Endothelial cell of umbilical vein (primary cell): ENCODE measurements at regions not wholly inside any gene's neighbourhood (a gene's known extent, or its start where the extent isn't known, plus 50 kb on each side); places are given as distances from the start of the nearest gene placed in this dataset.

Source experiments
- BruUV-seq: library from RNA; stranded (reverse); fragments of 400-500 nt; replicated peaks from 2 replicates; lab custom pipeline; 2021; lab: Mats Ljungman, UMichigan
- CTCF ChIA-PET: fragments of 300-600, 350-600 bp; sonication (Branson Sonifier 250); formaldehyde crosslinking; loops from one replicate; lab custom pipeline; 2021; ENCODE audit warnings: antibody characterized with exemption, inconsistent platforms; lab: Charles Lee
- POLR2A ChIA-PET: fragments of 300-600, 350-600 bp; sonication (Branson Sonifier 250); formaldehyde crosslinking; loops from one replicate; lab custom pipeline; 2021; ENCODE audit warnings: antibody characterized with exemption, inconsistent platforms; lab: Charles Lee
- DNase-seq: peaks from one replicate; pipeline ENCODE4 v3.0.0-alpha.2; 2011; ENCODE audit warnings: low read depth, low spot score
- FAIRE-seq: peaks from 2 replicates; lab custom pipeline; 2011; peaks lifted over from hg19 to GRCh38; lab: Jason Lieb, UNC
- H2AFZ ChIP-seq: 2 replicates; pipeline ENCODE4 v1.6.0; 2012; ENCODE audit warnings: low read depth, low read length, control low read depth, inconsistent platforms
- H3K27ac ChIP-seq: 2 replicates; pipeline ENCODE4 v1.5.1; 2011; ENCODE audit warnings: low read depth, mild to moderate bottlenecking, control low read depth, low read length, moderate library complexity; ENCODE audit not compliant: insufficient read depth
- H3K27me3 ChIP-seq, 2 experiments: 2 replicates each; pipeline versions ENCODE4 v1.6.0 to v1.6.1; 2011; ENCODE audit warnings: low read length in 2 of 2, mixed read lengths in 1 of 2; ENCODE audit not compliant: control insufficient read depth in 2 of 2, insufficient read depth in 2 of 2
- H3K36me3 ChIP-seq, 2 experiments: 2 replicates in 1 of 2; 3 replicates in 1 of 2; pipeline ENCODE4 v1.5.1; 2011; ENCODE audit warnings: low read length in 2 of 2, mild to moderate bottlenecking in 1 of 2, moderate library complexity in 1 of 2; ENCODE audit not compliant: control insufficient read depth in 2 of 2, insufficient read depth in 2 of 2; ENCODE audit errors: extremely low read depth in 1 of 2
- H3K4me1 ChIP-seq: 3 replicates; pipeline ENCODE4 v1.5.1; 2011; ENCODE audit warnings: mild to moderate bottlenecking, low read length; ENCODE audit not compliant: control insufficient read depth, insufficient read depth; ENCODE audit errors: extremely low read depth
- H3K4me2 ChIP-seq: 2 replicates; pipeline ENCODE4 v1.6.1; 2011; ENCODE audit warnings: low read length, control low read depth, mixed read lengths; ENCODE audit not compliant: insufficient read depth
- H3K4me3 ChIP-seq, 3 experiments: fragments of 200-600 bp in 1 of 3; sonication (generic), shearing (Covaris generic) in 1 of 3; replicated peaks in 1 of 3; 2 replicates each; pipeline ENCODE4 v1.5.1; 2011 to 2016; ENCODE audit warnings: control low read depth in 3 of 3, low read length in 3 of 3, mild to moderate bottlenecking in 2 of 3, inconsistent platforms in 1 of 3, low read depth in 1 of 3, moderate library complexity in 1 of 3; ENCODE audit not compliant: insufficient read depth in 1 of 3
- H3K79me2 ChIP-seq: 2 replicates; pipeline ENCODE4 v1.6.0; 2012; ENCODE audit warnings: low read length, inconsistent platforms; ENCODE audit not compliant: control insufficient read depth, insufficient read depth
- H3K9ac ChIP-seq: replicated peaks from 2 replicates; pipeline ENCODE3; 2011; ENCODE audit warnings: low read length, control low read depth; ENCODE audit not compliant: insufficient read depth; ENCODE audit errors: extremely low read depth
- H3K9me1 ChIP-seq: replicated peaks from 3 replicates; pipeline ENCODE4 v1.6.0; 2011; ENCODE audit warnings: mild to moderate bottlenecking, low read length; ENCODE audit not compliant: control insufficient read depth, insufficient read depth; ENCODE audit errors: extremely low read depth
- H3K9me3 ChIP-seq: replicated peaks from 2 replicates; pipeline ENCODE4 v1.5.1; 2012; ENCODE audit warnings: low read length, inconsistent platforms; ENCODE audit not compliant: control insufficient read depth, insufficient read depth
- H4K20me1 ChIP-seq: replicated peaks from 2 replicates; pipeline ENCODE3; 2011; ENCODE audit warnings: mild to moderate bottlenecking, low read length; ENCODE audit not compliant: control insufficient read depth, insufficient read depth; ENCODE audit errors: extremely low read depth
- CTCF ChIP-seq, 2 donors: IDR thresholded peaks; 1 replicate in 1 of 2; 2 replicates in 1 of 2; pipeline ENCODE4 v1.5.1; 2011; ENCODE audit warnings: low read length in 2 of 2, mild to moderate bottlenecking in 2 of 2, moderate library complexity in 2 of 2, control low read depth in 1 of 2, inconsistent platforms in 1 of 2, low read depth in 1 of 2; ENCODE audit not compliant: insufficient read depth in 1 of 2; ENCODE audit errors: extremely low read depth in 1 of 2
- EZH2 ChIP-seq: IDR thresholded peaks from 2 replicates; pipeline ENCODE4 v1.6.1; 2012; ENCODE audit warnings: borderline replicate concordance, low read depth, mild to moderate bottlenecking, moderate library complexity, low read length, inconsistent platforms; ENCODE audit not compliant: severe bottlenecking
- FOS ChIP-seq: IDR thresholded peaks from 2 replicates; pipeline ENCODE4 v1.6.1; 2011; ENCODE audit warnings: mild to moderate bottlenecking, low read length, moderate library complexity, borderline replicate concordance; ENCODE audit not compliant: insufficient read depth
- GATA2 ChIP-seq: IDR thresholded peaks from 2 replicates; pipeline ENCODE4 v1.7.0; 2011; ENCODE audit warnings: low read depth, mild to moderate bottlenecking, moderate library complexity, mixed read lengths, low read length; ENCODE audit not compliant: insufficient read length, insufficient read depth
- JUN ChIP-seq: IDR thresholded peaks from 2 replicates; pipeline ENCODE4 v1.6.1; 2011; ENCODE audit warnings: borderline replicate concordance, low read depth; ENCODE audit not compliant: insufficient read length, insufficient read depth
- MYC ChIP-seq: IDR thresholded peaks from one replicate; pipeline ENCODE4 v1.6.1; 2011; ENCODE audit warnings: mild to moderate bottlenecking, low read depth, low read length
- POLR2A ChIP-seq: IDR thresholded peaks from 2 replicates; pipeline ENCODE4 v1.6.1; 2012; ENCODE audit warnings: low read depth, mild to moderate bottlenecking, control low read depth, low read length
- POLR2AphosphoS5 ChIP-seq: IDR thresholded peaks from 2 replicates; pipeline ENCODE4 v1.6.1; 2012; ENCODE audit warnings: low read depth, mild to moderate bottlenecking, control low read depth, low read length, moderate library complexity; ENCODE audit not compliant: insufficient read depth
- dilution Hi-C: fragments of 300-500 bp; cut with MboI; formaldehyde crosslinking; loops from one replicate; pipeline ENCODE4 v1.15.0; 2019; ENCODE audit warnings: low sequenced_read_pairs; ENCODE audit not compliant: extremely low pct_ligation_motif_present
- intact Hi-C: fragments of 100-400 bp; cut with micrococcal nuclease; formaldehyde crosslinking; loops from one replicate; pipeline ENCODE4 v1.10.0; 2022
- TF ChIP-seq, protein P1 (sequence below): IDR thresholded peaks from 2 replicates; pipeline ENCODE4 v1.6.1; 2011; ENCODE audit not compliant: insufficient read depth, insufficient read length

- ChIA-PET POLR2A (no interaction called here), CTCF (no interaction called here)
- dilution Hi-C loops: no loop called here
- H3K9ac ChIP-seq: no peak overlapping the region
- no peaks in the 10 kb centered on the region for H3K9me3 ChIP-seq
- DNase-seq: no peak
- H3K27ac ChIP-seq: no peak overlapping the region
- FAIRE-seq: no peak
- intact Hi-C loops: no loop called here
- H3K27me3 ChIP-seq: no peaks in the 10 kb centered on the region
- no TSS peak for BruUV-seq
- no peaks in the 10 kb centered on the region for H3K36me3 ChIP-seq
- no peak for TF ChIP-seq CTCF (IDR thresholded peaks at IDR 0.05; ENCODE audit: extremely low read depth in 1 of 2, insufficient read depth in 1 of 2, low read depth in 1 of 2, low read length in 2 of 2)
- no peak for TF ChIP-seq GATA2
- TF ChIP-seq POLR2A: no peak
- no peak overlapping the region for H3K4me2 ChIP-seq
- no peaks in the 10 kb centered on the region for H3K9me1 ChIP-seq
- H3K4me1 ChIP-seq: no peaks in the 10 kb centered on the region
- no peaks in the 10 kb centered on the region for H3K79me2 ChIP-seq
- H4K20me1 ChIP-seq: no peaks in the 10 kb centered on the region
- H2AFZ ChIP-seq: no peak overlapping the region
- H3K4me3 ChIP-seq: no peak overlapping the region
These were observed 793.3 kb downstream of the TDRD15 start for GRCh38 chr2:21916934-21917522.

GRCh38 chr2:21920721-21921120 lies 797.0 kb downstream of the TDRD15 start:
- TF ChIP-seq MYC: no peak
- no peak for TF ChIP-seq GATA2
- TF ChIP-seq JUN: no peak
- no peak for TF ChIP-seq FOS
- TF ChIP-seq, protein P1, sequence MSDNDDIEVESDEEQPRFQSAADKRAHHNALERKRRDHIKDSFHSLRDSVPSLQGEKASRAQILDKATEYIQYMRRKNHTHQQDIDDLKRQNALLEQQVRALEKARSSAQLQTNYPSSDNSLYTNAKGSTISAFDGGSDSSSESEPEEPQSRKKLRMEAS: no peak
- no peak for TF ChIP-seq POLR2A
- TF ChIP-seq EZH2: no peak
- TF ChIP-seq CTCF (IDR thresholded peaks at IDR 0.05; ENCODE audit: extremely low read depth in 1 of 2, insufficient read depth in 1 of 2, low read depth in 1 of 2, low read length in 2 of 2): no peak
- no peak for TF ChIP-seq POLR2AphosphoS5
- BruUV-seq: no TSS peak
- no peak for FAIRE-seq
- H4K20me1 ChIP-seq: no peaks in the 10 kb centered on the region
- no peak overlapping the region for H3K9ac ChIP-seq
- DNase-seq: no peak
- H3K4me3 ChIP-seq: no peak overlapping the region
- dilution Hi-C loops (no loop called here), intact Hi-C loops (no loop called here)
- H3K9me3 ChIP-seq: peaks cover 2% of the 10 kb centered on the region
- H3K4me2 ChIP-seq: no peak overlapping the region
- no peaks in the 10 kb centered on the region for H3K27me3 ChIP-seq
- H2AFZ ChIP-seq: no peak overlapping the region
- no peak overlapping the region for H3K27ac ChIP-seq
- ChIA-PET POLR2A (no interaction called here), CTCF (no interaction called here)
- no peaks in the 10 kb centered on the region for H3K9me1 ChIP-seq
- no peaks in the 10 kb centered on the region for H3K36me3 ChIP-seq
- no peaks in the 10 kb centered on the region for H3K79me2 ChIP-seq
- H3K4me1 ChIP-seq: no peaks in the 10 kb centered on the region
